HUES64 (cell line): ENCODE measurements at regions not wholly inside any gene's neighbourhood (a gene's known extent, or its start where the extent isn't known, plus 50 kb on each side); places are given as distances from the start of the nearest gene placed in this dataset.
"Not testable (repeated sequence)": the region's sequence is repeated elsewhere in the genome, so short reads cannot be mapped to it uniquely, and the experiment has no call there.

Source experiments
- H3K27ac ChIP-seq: 2 replicates; pipeline ENCODE4 v1.7.0; 2013; ENCODE audit warnings: low read depth, low read length, inconsistent platforms
- H3K27me3 ChIP-seq: 2 replicates; pipeline ENCODE4 v1.6.1; 2013; ENCODE audit warnings: mild to moderate bottlenecking, low read length; ENCODE audit not compliant: insufficient read depth
- H3K36me3 ChIP-seq: 2 replicates; pipeline ENCODE4 v1.6.1; 2013; ENCODE audit warnings: mild to moderate bottlenecking, low read length; ENCODE audit not compliant: insufficient read depth
- H3K4me1 ChIP-seq: 2 replicates; pipeline ENCODE4 v1.6.1; 2013; ENCODE audit warnings: mild to moderate bottlenecking, low read length, moderate library complexity; ENCODE audit not compliant: insufficient read depth
- H3K4me3 ChIP-seq: 2 replicates; pipeline ENCODE4 v1.5.1; 2013; ENCODE audit warnings: mild to moderate bottlenecking, low read length, moderate library complexity
- H3K9ac ChIP-seq: 2 replicates; pipeline ENCODE4 v1.6.1; 2013; ENCODE audit warnings: mild to moderate bottlenecking, low read depth, low read length
- H3K9me3 ChIP-seq: 2 replicates; pipeline ENCODE4 v1.6.1; 2013; ENCODE audit warnings: low read depth, low read length; ENCODE audit not compliant: insufficient read depth
- WGBS: fragments of 150-250, 120-280 bp; methylation state at CpG from one replicate; pipeline ENCODE4 v1.1.7; 2013; ENCODE audit warnings: missing lambda C conversion rate; 5-methylcytosine and 5-hydroxymethylcytosine counted together

- not testable (repeated sequence) for H3K4me3 ChIP-seq, H3K36me3 ChIP-seq, H3K27ac ChIP-seq, H3K9ac ChIP-seq, H3K27me3 ChIP-seq, H3K4me1 ChIP-seq
- H3K9me3 ChIP-seq = peaks cover 14% of the 10 kb centered on the region
- WGBS = 100% methylated on average over 1 of the region's 1 CpG
Measured at GRCh38 chr2:221724117-221724516, 152.0 kb upstream of the EPHA4 start.

- 91% methylated on average over 10 of the region's 10 CpGs for WGBS
- H3K4me3 ChIP-seq = no peak overlapping the region
- no peak overlapping the region for H3K9ac ChIP-seq
- H3K27ac ChIP-seq = no peak overlapping the region
- no peaks in the 10 kb centered on the region for H3K27me3 ChIP-seq
- H3K4me1 ChIP-seq = peaks cover 24% of the 10 kb centered on the region
- no peaks in the 10 kb centered on the region for H3K36me3 ChIP-seq
- no peaks in the 10 kb centered on the region for H3K9me3 ChIP-seq
Measured at GRCh38 chr2:221716426-221717303, 144.6 kb upstream of the EPHA4 start.

- no peaks in the 10 kb centered on the region for H3K9me3 ChIP-seq
- H3K4me1 ChIP-seq = peaks cover 34% of the 10 kb centered on the region
- H3K4me3 ChIP-seq = no peak overlapping the region
- 44% methylated on average over 6 of the region's 6 CpGs for whole genome bisulfite sequencing
- H3K36me3 ChIP-seq = no peaks in the 10 kb centered on the region
- no peaks in the 10 kb centered on the region for H3K27me3 ChIP-seq
- H3K9ac ChIP-seq = no peak overlapping the region
- no peak overlapping the region for H3K27ac ChIP-seq
Measured at GRCh38 chr2:221715523-221716247, 143.6 kb upstream of the EPHA4 start.

- H3K9me3 ChIP-seq = no peaks in the 10 kb centered on the region
- 94% methylated on average over 2 of the region's 3 CpGs for whole genome bisulfite sequencing
Measured at GRCh38 chr2:221710744-221711143, 138.6 kb upstream of the EPHA4 start.

GRCh38 chr2:221708902-221709301, 136.8 kb upstream of the EPHA4 start:
- H3K36me3 ChIP-seq = no peaks in the 10 kb centered on the region
- 10% methylated on average over 1 of the region's 1 CpG for WGBS
- no peak overlapping the region for H3K9ac ChIP-seq
- no peaks in the 10 kb centered on the region for H3K9me3 ChIP-seq
- peaks cover 50% of the 10 kb centered on the region for H3K4me1 ChIP-seq
- no peak overlapping the region for H3K4me3 ChIP-seq
- 0 out of 2 replicates have a peak, but pooled peaks cover 4% of the 10 kb centered on the region for H3K27me3 ChIP-seq
- H3K27ac ChIP-seq = no peak overlapping the region

More at GRCh38 chr2:221710744-221711143, 138.6 kb upstream of the EPHA4 start:
- H3K4me1 ChIP-seq = peaks cover 48% of the 10 kb centered on the region
- no peak overlapping the region for H3K4me3 ChIP-seq
- no peak overlapping the region for H3K27ac ChIP-seq
- H3K36me3 ChIP-seq = no peaks in the 10 kb centered on the region
- 0 out of 2 replicates have a peak, but pooled peaks cover 4% of the 10 kb centered on the region for H3K27me3 ChIP-seq
- H3K9ac ChIP-seq = no peak overlapping the region

- Histone ChIP-seq H3K36me3 (no peaks in the 10 kb centered on the region), H3K4me1 (peaks cover 35% of the 10 kb centered on the region), H3K9ac (no peak overlapping the region), H3K27ac (no peak overlapping the region), H3K4me3 (no peak overlapping the region), H3K27me3 (0 out of 2 replicates have a peak, but pooled peaks cover 4% of the 10 kb centered on the region), H3K9me3 (no peaks in the 10 kb centered on the region)
- whole genome bisulfite sequencing = 91% methylated on average over 6 of the region's 6 CpGs
Measured at GRCh38 chr2:221705185-221705877, 133.2 kb upstream of the EPHA4 start.

GRCh38 chr2:221704442-221704841, 132.3 kb upstream of the EPHA4 start:
- H3K4me1 ChIP-seq = peaks cover 31% of the 10 kb centered on the region
- H3K27me3 ChIP-seq = 0 out of 2 replicates have a peak, but pooled peaks cover 4% of the 10 kb centered on the region
- no peaks in the 10 kb centered on the region for H3K9me3 ChIP-seq
- no peak overlapping the region for H3K4me3 ChIP-seq
- no peak overlapping the region for H3K9ac ChIP-seq
- H3K36me3 ChIP-seq = no peaks in the 10 kb centered on the region
- H3K27ac ChIP-seq = no peak overlapping the region
- 64% methylated on average over 8 of the region's 8 CpGs for WGBS

- no peaks in the 10 kb centered on the region for H3K36me3 ChIP-seq
- H3K27ac ChIP-seq = no peak overlapping the region
- H3K9ac ChIP-seq = no peak overlapping the region
- H3K4me3 ChIP-seq = no peak overlapping the region
- H3K9me3 ChIP-seq = no peaks in the 10 kb centered on the region
- H3K4me1 ChIP-seq = no peaks in the 10 kb centered on the region
- no peaks in the 10 kb centered on the region for H3K27me3 ChIP-seq
- WGBS = 100% methylated on average over 2 of the region's 2 CpGs
Measured at GRCh38 chr2:221693365-221693764, 121.3 kb upstream of the EPHA4 start.

GRCh38 chr2:221691571-221691970, 119.5 kb upstream of the EPHA4 start:
- no peaks in the 10 kb centered on the region for H3K27me3 ChIP-seq
- WGBS = 93% methylated on average over 1 of the region's 1 CpG
- H3K4me1 ChIP-seq = no peaks in the 10 kb centered on the region

GRCh38 chr2:221689140-221689539, 117.0 kb upstream of the EPHA4 start:
- WGBS = 90% methylated on average over 7 of the region's 7 CpGs
- H3K27me3 ChIP-seq = no peaks in the 10 kb centered on the region

More at GRCh38 chr2:221691571-221691970, 119.5 kb upstream of the EPHA4 start:
- Histone ChIP-seq H3K36me3 (no peaks in the 10 kb centered on the region), H3K4me3 (no peak overlapping the region), H3K9me3 (no peaks in the 10 kb centered on the region), H3K27ac (no peak overlapping the region), H3K9ac (no peak overlapping the region)

GRCh38 chr2:221680548-221680947, 108.4 kb upstream of the EPHA4 start:
- Histone ChIP-seq H3K27me3 (no peaks in the 10 kb centered on the region), H3K27ac (no peak overlapping the region), H3K9ac (no peak overlapping the region), H3K36me3 (no peaks in the 10 kb centered on the region), H3K4me3 (no peak overlapping the region), H3K9me3 (no peaks in the 10 kb centered on the region), H3K4me1 (peaks cover 43% of the 10 kb centered on the region)

More at GRCh38 chr2:221689140-221689539, 117.0 kb upstream of the EPHA4 start:
- Histone ChIP-seq H3K9ac (no peak overlapping the region), H3K36me3 (no peaks in the 10 kb centered on the region), H3K4me1 (no peaks in the 10 kb centered on the region), H3K4me3 (no peak overlapping the region), H3K9me3 (no peaks in the 10 kb centered on the region), H3K27ac (no peak overlapping the region)
